ENCODE measurements at regions not wholly inside any gene's neighbourhood (a gene's known extent, or its start where the extent isn't known, plus 50 kb on each side); places are given as distances from the start of the nearest gene placed in this dataset.
"Not testable (repeated sequence)": the region's sequence is repeated elsewhere in the genome, so short reads cannot be mapped to it uniquely, and the experiment has no call there.

DNA sequence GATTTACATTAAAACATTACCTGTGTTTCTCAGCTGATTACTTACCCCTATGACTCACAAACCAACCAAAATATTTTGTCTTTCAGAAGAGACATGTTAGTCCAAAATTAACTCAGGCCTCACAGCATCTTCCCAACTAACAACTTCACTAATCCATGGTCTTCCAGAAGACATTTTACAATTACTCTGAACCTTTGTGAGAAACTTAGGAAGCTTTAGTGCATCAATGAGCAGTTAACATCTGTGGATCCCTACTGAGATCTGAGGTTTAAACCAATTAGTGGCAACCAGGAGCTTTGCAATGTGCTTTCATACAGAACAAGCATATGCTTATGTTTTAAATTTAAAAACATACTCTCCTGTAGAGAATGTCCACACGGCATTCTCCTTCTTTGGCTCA, 269.7 kb downstream of the UBE3D start:
- H3K9me3 ChIP-seq, result peaks cover 0 to 4% (median 0%) of the 10 kb centered on the region in 4 donors
- DNase-seq, result no peak
- no peak for TF ChIP-seq POLR2A (IDR thresholded peaks at IDR 0.05)
- intact Hi-C loops (cut with DNase I; ENCODE audit: low total_unique reads), result no loop called here
- WGBS, 5 donors, result 55 to 84% (median 70%) methylated on average over 1 of the region's 1 CpG
- H3K4me3 ChIP-seq, result no peak overlapping the region
- no peaks in the 10 kb centered on the region for H3K4me1 ChIP-seq
- no peak overlapping the region for H3K27ac ChIP-seq
- H3K36me3 ChIP-seq, result no peaks in the 10 kb centered on the region
- H3K27me3 ChIP-seq, result no peaks in the 10 kb centered on the region

- DNase-seq, result no peak
- Histone ChIP-seq H3K4me1 (no peaks in the 10 kb centered on the region), H3K4me3 (no peak overlapping the region), H3K27ac (no peak overlapping the region), H3K9me3 (peaks cover 0 to 11% (median 3%) of the 10 kb centered on the region in 4 donors), H3K36me3 (no peaks in the 10 kb centered on the region), H3K27me3 (no peaks in the 10 kb centered on the region)
- intact Hi-C loops (cut with DNase I; ENCODE audit: low total_unique reads), result no loop called here
- no peak for TF ChIP-seq POLR2A (IDR thresholded peaks at IDR 0.05)
- no peak for TF ChIP-seq EP300 (IDR thresholded peaks at IDR 0.05)
- TF ChIP-seq POLR2AphosphoS5 (IDR thresholded peaks at IDR 0.05), result no peak
- TF ChIP-seq, protein P1, sequence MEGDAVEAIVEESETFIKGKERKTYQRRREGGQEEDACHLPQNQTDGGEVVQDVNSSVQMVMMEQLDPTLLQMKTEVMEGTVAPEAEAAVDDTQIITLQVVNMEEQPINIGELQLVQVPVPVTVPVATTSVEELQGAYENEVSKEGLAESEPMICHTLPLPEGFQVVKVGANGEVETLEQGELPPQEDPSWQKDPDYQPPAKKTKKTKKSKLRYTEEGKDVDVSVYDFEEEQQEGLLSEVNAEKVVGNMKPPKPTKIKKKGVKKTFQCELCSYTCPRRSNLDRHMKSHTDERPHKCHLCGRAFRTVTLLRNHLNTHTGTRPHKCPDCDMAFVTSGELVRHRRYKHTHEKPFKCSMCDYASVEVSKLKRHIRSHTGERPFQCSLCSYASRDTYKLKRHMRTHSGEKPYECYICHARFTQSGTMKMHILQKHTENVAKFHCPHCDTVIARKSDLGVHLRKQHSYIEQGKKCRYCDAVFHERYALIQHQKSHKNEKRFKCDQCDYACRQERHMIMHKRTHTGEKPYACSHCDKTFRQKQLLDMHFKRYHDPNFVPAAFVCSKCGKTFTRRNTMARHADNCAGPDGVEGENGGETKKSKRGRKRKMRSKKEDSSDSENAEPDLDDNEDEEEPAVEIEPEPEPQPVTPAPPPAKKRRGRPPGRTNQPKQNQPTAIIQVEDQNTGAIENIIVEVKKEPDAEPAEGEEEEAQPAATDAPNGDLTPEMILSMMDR (IDR thresholded peaks at IDR 0.05), result no peak
- 88 to 97% (median 92%) methylated on average over 2 of the region's 2 CpGs for WGBS, 5 donors
Observed at GRCh38 chr6:82801083-82801482, 264.6 kb downstream of the UBE3D start.

GRCh38 chr6:82816243-82816642, 249.4 kb downstream of the UBE3D start:
- H3K27me3 ChIP-seq; H3K9me3 ChIP-seq; intact Hi-C loops (cut with DNase I; ENCODE audit: low total_unique reads); H3K4me1 ChIP-seq; DNase-seq; H3K36me3 ChIP-seq; H3K27ac ChIP-seq; H3K4me3 ChIP-seq: not testable (repeated sequence)

- WGBS, 5 donors, result 69 to 76% (median 72%) methylated on average over 3 of the region's 3 CpGs
Observed at GRCh38 chr6:82818727-82819126, 246.9 kb downstream of the UBE3D start.

DNA sequence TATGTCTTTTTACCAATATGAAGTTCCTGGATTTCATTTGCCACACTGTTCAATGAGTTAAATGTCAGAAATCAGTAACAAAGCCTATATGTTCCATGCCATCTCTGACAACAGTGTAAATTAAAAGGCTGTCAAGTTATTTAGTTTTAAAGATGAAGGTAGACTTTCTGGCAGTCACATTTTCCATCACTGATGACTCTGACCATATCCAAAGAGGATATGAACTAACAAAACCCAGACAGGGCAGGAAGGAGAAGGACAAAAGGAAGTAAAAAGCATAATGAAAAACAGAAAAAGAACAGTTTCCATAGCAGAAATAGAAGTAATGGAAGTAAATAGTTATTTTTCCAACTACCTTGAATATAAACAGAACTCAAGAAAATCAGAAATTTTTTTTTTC, 242.3 kb downstream of the UBE3D start:
- Histone ChIP-seq H3K27me3 (no peaks in the 10 kb centered on the region), H3K36me3 (no peaks in the 10 kb centered on the region), H3K4me1 (no peaks in the 10 kb centered on the region), H3K4me3 (no peak overlapping the region), H3K9me3 (no peaks in the 10 kb centered on the region), H3K27ac (no peak overlapping the region)
- TF ChIP-seq, protein P1 (IDR thresholded peaks at IDR 0.05), result no peak
- TF ChIP-seq EP300 (IDR thresholded peaks at IDR 0.05), result no peak
- no peak for TF ChIP-seq POLR2AphosphoS5 (IDR thresholded peaks at IDR 0.05)
- no peak for TF ChIP-seq POLR2A (IDR thresholded peaks at IDR 0.05)
- no peak for DNase-seq
- intact Hi-C loops (cut with DNase I; ENCODE audit: low total_unique reads), result no loop called here

More at GRCh38 chr6:82818727-82819126, 246.9 kb downstream of the UBE3D start:
- no peaks in the 10 kb centered on the region for H3K9me3 ChIP-seq
- H3K4me3 ChIP-seq, result no peak overlapping the region
- no peak overlapping the region for H3K27ac ChIP-seq
- no peaks in the 10 kb centered on the region for H3K27me3 ChIP-seq
- TF ChIP-seq EP300 (IDR thresholded peaks at IDR 0.05) (no peak), POLR2A (IDR thresholded peaks at IDR 0.05) (no peak), POLR2AphosphoS5 (IDR thresholded peaks at IDR 0.05) (no peak)
- TF ChIP-seq, protein P1 (IDR thresholded peaks at IDR 0.05), result no peak
- no peaks in the 10 kb centered on the region for H3K36me3 ChIP-seq
- no peaks in the 10 kb centered on the region for H3K4me1 ChIP-seq
- no peak for DNase-seq
- intact Hi-C loops (cut with DNase I; ENCODE audit: low total_unique reads), result no loop called here

GRCh38 chr6:82832811-82833210, 232.8 kb downstream of the UBE3D start:
- no peak for DNase-seq
- WGBS, 5 donors, result 70 to 95% (median 76%) methylated on average over 3 of the region's 3 CpGs
- no peak overlapping the region for H3K27ac ChIP-seq
- no peaks in the 10 kb centered on the region for H3K27me3 ChIP-seq
- H3K36me3 ChIP-seq, result no peaks in the 10 kb centered on the region
- TF ChIP-seq EP300 (IDR thresholded peaks at IDR 0.05) (no peak), POLR2AphosphoS5 (IDR thresholded peaks at IDR 0.05) (no peak), POLR2A (IDR thresholded peaks at IDR 0.05) (no peak)
- TF ChIP-seq, protein P1 (IDR thresholded peaks at IDR 0.05), result no peak
- H3K4me3 ChIP-seq, result no peak overlapping the region
- intact Hi-C loops (cut with DNase I; ENCODE audit: low total_unique reads), result no loop called here
- H3K4me1 ChIP-seq, result no peaks in the 10 kb centered on the region
- H3K9me3 ChIP-seq, result no peaks in the 10 kb centered on the region
